CD4-positive, alpha-beta T cell (primary cell): ENCODE measurements at regions not wholly inside any gene's neighbourhood (a gene's known extent, or its start where the extent isn't known, plus 50 kb on each side); places are given as distances from the start of the nearest gene placed in this dataset.

ENCODE experiments used
- ATAC-seq: fragments of 200-7000 bp; cut with Tn5 transposase; one replicate; pipeline ENCODE4 v1.10.0; 2022; ENCODE audit warnings: mild to moderate bottlenecking; ENCODE audit not compliant: poor library complexity
- CTCF ChIA-PET: fragments of 350-600 bp; sonication (Branson Sonifier 250); formaldehyde crosslinking; loops from one replicate; lab custom pipeline; 2021; ENCODE audit warnings: antibody characterized with exemption, inconsistent platforms; lab: Charles Lee
- POLR2A ChIA-PET: fragments of 350-600 bp; sonication (Branson Sonifier 250); formaldehyde crosslinking; loops from one replicate; lab custom pipeline; 2021; ENCODE audit warnings: antibody characterized with exemption, inconsistent platforms; lab: Charles Lee
- DNase-seq, 14 experiments: peaks; one replicate each; pipeline ENCODE4 v3.0.0-alpha.2; 2013 to 2020; ENCODE audit warnings: mixed read lengths in 2 of 14
- H3K27ac ChIP-seq, 2 donors: one replicate each; pipeline versions ENCODE4 v1.5.1 to v1.7.0; 2013; ENCODE audit warnings: low read length in 2 of 2, low read depth in 1 of 2, mild to moderate bottlenecking in 1 of 2
- H3K27me3 ChIP-seq, 2 experiments: 1 replicate in 1 of 2; 2 replicates in 1 of 2; pipeline versions ENCODE4 v1.6.1 to v1.7.0; 2013; ENCODE audit warnings: low read length in 2 of 2, control low read depth in 1 of 2, mild to moderate bottlenecking in 1 of 2, moderate library complexity in 1 of 2; ENCODE audit not compliant: insufficient read depth in 2 of 2, control insufficient read depth in 1 of 2
- H3K36me3 ChIP-seq: one replicate; pipeline ENCODE4 v1.6.1; 2013; ENCODE audit warnings: low read length, control low read depth; ENCODE audit not compliant: insufficient read depth
- H3K4me1 ChIP-seq: one replicate; pipeline ENCODE4 v1.6.1; 2013; ENCODE audit warnings: low read length, control low read depth; ENCODE audit not compliant: insufficient read depth
- H3K4me3 ChIP-seq: one replicate; pipeline ENCODE4 v1.5.1; 2013; ENCODE audit warnings: mild to moderate bottlenecking, low read length, moderate library complexity
- H3K9me3 ChIP-seq, 2 experiments: 1 replicate in 1 of 2; 2 replicates in 1 of 2; pipeline versions ENCODE4 v1.6.1 to v1.7.0; 2013; ENCODE audit warnings: low read length in 2 of 2, mild to moderate bottlenecking in 2 of 2, control low read depth in 1 of 2, moderate library complexity in 1 of 2; ENCODE audit not compliant: control insufficient read depth in 1 of 2, insufficient read depth in 1 of 2
- H3K27ac Mint-ChIP-seq: one replicate; pipeline ENCODE4 v1.8.0; 2020; ENCODE audit warnings: mixed read lengths
- H3K27me3 Mint-ChIP-seq: one replicate; pipeline ENCODE4 v1.8.0; 2021; ENCODE audit warnings: mixed read lengths
- H3K36me3 Mint-ChIP-seq: one replicate; pipeline ENCODE4 v1.8.0; 2021; ENCODE audit warnings: low read depth, mixed read lengths
- H3K4me1 Mint-ChIP-seq: one replicate; pipeline ENCODE4 v1.8.0; 2021; ENCODE audit warnings: low read depth, mixed read lengths
- H3K4me3 Mint-ChIP-seq: one replicate; pipeline ENCODE4 v1.8.0; 2020; ENCODE audit warnings: mild to moderate bottlenecking, mixed read lengths
- H3K9me3 Mint-ChIP-seq: one replicate; pipeline ENCODE4 v1.8.0; 2020; ENCODE audit warnings: mixed read lengths
- intact Hi-C, 2 experiments: fragments of 100-400 bp; cut with DNase I in 1 of 2; cut with micrococcal nuclease in 1 of 2; formaldehyde crosslinking; loops; one replicate each; pipeline versions ENCODE4 v1.15.1 to v1.9.0; 2023 to 2025; cut with DNase I, micrococcal nuclease
- TF ChIP-seq, protein P1 (sequence below): fragments of 200-600 bp; IDR thresholded peaks from one replicate; pipeline ENCODE4 v1.8.0; 2022; ENCODE audit warnings: antibody characterized with exemption, mild to moderate bottlenecking

DNA sequence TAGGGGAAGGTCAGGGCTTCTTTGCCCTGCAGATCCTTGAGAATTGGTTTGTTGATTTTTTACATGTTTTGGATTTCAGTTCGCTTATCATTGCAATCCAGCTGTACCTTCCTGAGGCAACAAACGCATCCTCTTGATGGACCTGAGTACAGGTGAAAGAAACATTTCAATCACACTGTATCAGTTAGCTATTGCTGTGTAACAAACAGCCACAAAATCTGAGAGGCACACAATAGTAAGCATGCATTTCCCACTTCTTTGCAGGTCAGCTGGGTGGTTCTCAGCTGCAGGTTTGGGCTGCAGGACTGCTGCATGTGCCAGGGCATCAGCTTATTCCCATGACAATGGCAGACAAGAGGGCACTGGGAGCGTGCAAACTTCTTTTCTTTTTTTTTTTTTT, 586.4 kb downstream of the MATN1 start:
- no peaks in the 10 kb centered on the region for H3K36me3 ChIP-seq
- ChIA-PET POLR2A (no interaction called here), CTCF (no interaction called here)
- no peaks in the 10 kb centered on the region for H3K4me1 ChIP-seq
- H3K4me3 ChIP-seq, result no peak overlapping the region
- no peaks in the 10 kb centered on the region for H3K9me3 ChIP-seq
- TF ChIP-seq, protein P1, sequence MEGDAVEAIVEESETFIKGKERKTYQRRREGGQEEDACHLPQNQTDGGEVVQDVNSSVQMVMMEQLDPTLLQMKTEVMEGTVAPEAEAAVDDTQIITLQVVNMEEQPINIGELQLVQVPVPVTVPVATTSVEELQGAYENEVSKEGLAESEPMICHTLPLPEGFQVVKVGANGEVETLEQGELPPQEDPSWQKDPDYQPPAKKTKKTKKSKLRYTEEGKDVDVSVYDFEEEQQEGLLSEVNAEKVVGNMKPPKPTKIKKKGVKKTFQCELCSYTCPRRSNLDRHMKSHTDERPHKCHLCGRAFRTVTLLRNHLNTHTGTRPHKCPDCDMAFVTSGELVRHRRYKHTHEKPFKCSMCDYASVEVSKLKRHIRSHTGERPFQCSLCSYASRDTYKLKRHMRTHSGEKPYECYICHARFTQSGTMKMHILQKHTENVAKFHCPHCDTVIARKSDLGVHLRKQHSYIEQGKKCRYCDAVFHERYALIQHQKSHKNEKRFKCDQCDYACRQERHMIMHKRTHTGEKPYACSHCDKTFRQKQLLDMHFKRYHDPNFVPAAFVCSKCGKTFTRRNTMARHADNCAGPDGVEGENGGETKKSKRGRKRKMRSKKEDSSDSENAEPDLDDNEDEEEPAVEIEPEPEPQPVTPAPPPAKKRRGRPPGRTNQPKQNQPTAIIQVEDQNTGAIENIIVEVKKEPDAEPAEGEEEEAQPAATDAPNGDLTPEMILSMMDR, result no peak
- H3K36me3 Mint-ChIP-seq, result no peaks in the 10 kb centered on the region
- H3K27me3 Mint-ChIP-seq, result peaks cover 1% of the 10 kb centered on the region
- ATAC-seq (no peak), DNase-seq (no peak)
- H3K9me3 Mint-ChIP-seq, result no peaks in the 10 kb centered on the region
- peaks cover 0 to 2% of the 10 kb centered on the region in 2 experiments for H3K27me3 ChIP-seq
- no peak overlapping the region for H3K4me3 Mint-ChIP-seq
- intact Hi-C loops, result no loop called here
- no peak overlapping the region for H3K27ac Mint-ChIP-seq
- no peaks in the 10 kb centered on the region for H3K4me1 Mint-ChIP-seq
- no peak overlapping the region for H3K27ac ChIP-seq

DNA sequence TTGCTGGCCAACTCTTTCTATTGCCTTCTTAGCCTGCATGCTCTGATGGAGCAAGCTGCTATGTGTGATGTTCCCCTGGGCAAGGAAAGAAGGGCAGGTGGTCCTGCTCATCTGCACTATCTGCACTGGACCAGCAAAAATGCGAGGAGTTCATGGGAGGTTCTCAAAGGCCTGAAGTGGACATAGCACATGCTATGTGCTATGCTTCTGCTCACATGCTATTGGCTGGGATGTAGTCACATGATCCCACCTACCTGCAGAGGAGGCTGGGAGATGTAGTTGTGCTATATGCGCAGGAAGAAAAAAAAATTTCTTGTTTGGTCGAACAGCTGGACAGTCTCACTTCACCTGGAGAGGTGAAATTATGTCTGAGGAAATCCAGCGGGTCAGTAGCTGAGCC, 587.7 kb downstream of the MATN1 start:
- H3K36me3 Mint-ChIP-seq, result no peaks in the 10 kb centered on the region
- no peak overlapping the region for H3K27ac Mint-ChIP-seq
- no peaks in the 10 kb centered on the region for H3K9me3 Mint-ChIP-seq
- ATAC-seq (no peak), DNase-seq (no peak)
- peaks cover 3% of the 10 kb centered on the region for H3K27me3 Mint-ChIP-seq
- POLR2A ChIA-PET, result no interaction called here
- Histone ChIP-seq H3K27ac (no peak overlapping the region), H3K27me3 (no peaks in the 10 kb centered on the region), H3K36me3 (no peaks in the 10 kb centered on the region), H3K4me1 (no peaks in the 10 kb centered on the region), H3K9me3 (no peaks in the 10 kb centered on the region), H3K4me3 (no peak overlapping the region)
- H3K4me3 Mint-ChIP-seq, result no peak overlapping the region
- no peaks in the 10 kb centered on the region for H3K4me1 Mint-ChIP-seq
- intact Hi-C loops, result no loop called here
- CTCF ChIA-PET, result no interaction called here
- TF ChIP-seq, protein P1, result no peak

DNA sequence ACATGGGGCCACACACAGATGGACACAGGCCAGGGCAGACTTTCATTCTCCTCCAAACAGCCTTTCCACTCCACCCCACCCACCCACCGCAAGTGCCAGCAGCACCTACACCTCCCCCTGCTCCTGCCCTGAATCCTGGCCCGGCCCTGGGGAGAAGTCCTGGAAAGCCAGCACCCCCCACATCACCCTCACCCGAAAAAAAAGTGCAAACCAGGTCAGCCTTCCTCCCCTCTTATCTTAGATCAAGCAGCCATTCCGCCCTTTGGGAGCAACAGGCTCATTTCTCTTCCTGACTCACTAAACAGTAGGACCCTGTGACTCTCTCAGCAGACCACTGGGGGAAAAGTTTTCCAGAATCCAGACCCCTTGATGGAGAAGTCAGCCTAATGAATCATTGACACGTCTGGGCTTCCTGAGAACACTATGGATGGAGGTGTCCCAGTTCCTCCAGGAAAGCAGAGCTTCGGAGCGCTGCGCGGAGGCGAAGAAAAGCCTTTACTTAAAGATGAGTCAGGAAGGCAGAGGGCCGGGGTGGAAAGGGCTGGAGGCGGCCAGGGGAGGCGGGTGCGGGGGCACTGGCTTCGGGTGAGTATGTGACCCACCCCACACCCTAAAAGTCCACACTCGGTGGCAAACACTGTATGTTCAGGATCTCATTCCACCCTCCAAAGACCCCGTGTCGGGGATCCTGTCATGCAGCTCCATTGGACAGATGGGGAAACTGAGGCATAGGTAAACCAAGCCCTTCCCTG, 588.7 kb downstream of the MATN1 start:
- POLR2A ChIA-PET, result no interaction called here
- no peaks in the 10 kb centered on the region for H3K4me1 ChIP-seq
- Mint-ChIP-seq H3K9me3 (no peaks in the 10 kb centered on the region), H3K4me1 (no peaks in the 10 kb centered on the region), H3K27me3 (peaks cover 8% of the 10 kb centered on the region), H3K36me3 (no peaks in the 10 kb centered on the region), H3K27ac (no peak overlapping the region), H3K4me3 (no peak overlapping the region)
- DNase-seq, result no peak
- TF ChIP-seq, protein P1, result no peak
- intact Hi-C loops, result no loop called here
- CTCF ChIA-PET, result no interaction called here
- no peak for ATAC-seq
- no peaks in the 10 kb centered on the region for H3K36me3 ChIP-seq
- no peaks in the 10 kb centered on the region for H3K27me3 ChIP-seq
- H3K27ac ChIP-seq, result no peak overlapping the region
- no peak overlapping the region for H3K4me3 ChIP-seq
- no peaks in the 10 kb centered on the region for H3K9me3 ChIP-seq
